ENCODE measurements at regions not wholly inside any gene's neighbourhood (a gene's known extent, or its start where the extent isn't known, plus 50 kb on each side); places are given as distances from the start of the nearest gene placed in this dataset.

DNA sequence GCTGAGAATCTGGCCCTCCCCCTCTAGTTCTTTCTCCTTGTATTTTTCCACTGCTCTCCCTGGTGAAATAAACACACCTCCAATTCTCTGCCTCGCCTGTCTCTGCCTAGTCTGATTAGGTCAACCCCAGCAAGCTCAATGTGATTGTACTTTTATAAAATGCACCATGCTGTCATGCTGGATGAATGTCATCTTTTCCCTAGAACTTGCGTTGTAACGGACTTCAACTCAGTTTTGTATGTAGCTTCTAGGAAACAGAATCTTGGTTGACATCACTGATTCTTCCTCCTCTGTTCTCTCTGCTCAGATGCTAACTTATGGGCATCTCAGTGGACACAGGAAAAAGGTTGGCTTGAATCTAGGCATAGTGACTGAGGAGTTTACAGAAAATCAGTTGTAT lies 261.9 kb upstream of the ISX start:
- TF ChIP-seq EZH2phosphoT487 (IDR thresholded peaks at IDR 0.05; ENCODE audit: insufficient read depth, low read depth), result no peak
- TF ChIP-seq EZH2 (IDR thresholded peaks at IDR 0.05; ENCODE audit: insufficient read depth, poor library complexity, severe bottlenecking), result no peak

Data from GM23248 (cell line).